ENCODE measurements at regions not wholly inside any gene's neighbourhood (a gene's known extent, or its start where the extent isn't known, plus 50 kb on each side); places are given as distances from the start of the nearest gene placed in this dataset.

- POLR2A ChIA-PET (ENCODE audit: unreplicated experiment) = no interaction called here
- intact Hi-C loops (cut with micrococcal nuclease; ENCODE audit: unreplicated experiment) = no loop called here
Measured at GRCh38 chr17:22469101-22469880, 777.0 kb downstream of the KCNJ18 start.

GRCh38 chr17:22469941-22470340 is 777.6 kb downstream of the KCNJ18 start:
- Histone ChIP-seq H3K9me2 (ENCODE audit: insufficient read depth) (no peaks in the 10 kb centered on the region), H3F3A (ENCODE audit: insufficient read depth, low read depth) (no peaks in the 10 kb centered on the region), H2AFZ (no peak overlapping the region), H3K4me3 (no peak overlapping the region), H4K20me1 (ENCODE audit: insufficient read depth) (no peaks in the 10 kb centered on the region), H3K27me3 (ENCODE audit: insufficient read depth, low read depth) (peaks cover 2% of the 10 kb centered on the region; the same call in 1 of the 2 replicates), H3K4me2 (no peak overlapping the region), H3K4me1 (replicated peaks; ENCODE audit: insufficient read depth) (no peaks in the 10 kb centered on the region), H3K36me3 (ENCODE audit: low read depth) (no peaks in the 10 kb centered on the region), H3K9me3 (ENCODE audit: insufficient read depth, low read depth) (no peaks in the 10 kb centered on the region), H3K27ac (no peak overlapping the region), H3K79me2 (ENCODE audit: low read depth) (no peaks in the 10 kb centered on the region)
- no TSS peak for BruUV-seq (replicated peaks)
- DNase-seq = no peak
- POLR2A ChIA-PET (ENCODE audit: unreplicated experiment) = no interaction called here
- TF ChIP-seq EZH2 (IDR thresholded peaks at IDR 0.05; ENCODE audit: low read depth) = no peak
- TF ChIP-seq, protein P1, sequence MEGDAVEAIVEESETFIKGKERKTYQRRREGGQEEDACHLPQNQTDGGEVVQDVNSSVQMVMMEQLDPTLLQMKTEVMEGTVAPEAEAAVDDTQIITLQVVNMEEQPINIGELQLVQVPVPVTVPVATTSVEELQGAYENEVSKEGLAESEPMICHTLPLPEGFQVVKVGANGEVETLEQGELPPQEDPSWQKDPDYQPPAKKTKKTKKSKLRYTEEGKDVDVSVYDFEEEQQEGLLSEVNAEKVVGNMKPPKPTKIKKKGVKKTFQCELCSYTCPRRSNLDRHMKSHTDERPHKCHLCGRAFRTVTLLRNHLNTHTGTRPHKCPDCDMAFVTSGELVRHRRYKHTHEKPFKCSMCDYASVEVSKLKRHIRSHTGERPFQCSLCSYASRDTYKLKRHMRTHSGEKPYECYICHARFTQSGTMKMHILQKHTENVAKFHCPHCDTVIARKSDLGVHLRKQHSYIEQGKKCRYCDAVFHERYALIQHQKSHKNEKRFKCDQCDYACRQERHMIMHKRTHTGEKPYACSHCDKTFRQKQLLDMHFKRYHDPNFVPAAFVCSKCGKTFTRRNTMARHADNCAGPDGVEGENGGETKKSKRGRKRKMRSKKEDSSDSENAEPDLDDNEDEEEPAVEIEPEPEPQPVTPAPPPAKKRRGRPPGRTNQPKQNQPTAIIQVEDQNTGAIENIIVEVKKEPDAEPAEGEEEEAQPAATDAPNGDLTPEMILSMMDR (conservative IDR thresholded peaks at IDR 0.05) = no peak
- CTCF ChIA-PET = no interaction called here
- intact Hi-C loops (cut with micrococcal nuclease; ENCODE audit: unreplicated experiment) = no loop called here

More at GRCh38 chr17:22469101-22469880, 777.0 kb downstream of the KCNJ18 start:
- no peaks in the 10 kb centered on the region for H4K20me1 ChIP-seq (ENCODE audit: insufficient read depth)
- no peaks in the 10 kb centered on the region for H3K9me2 ChIP-seq (ENCODE audit: insufficient read depth)
- H3K27ac ChIP-seq = no peak overlapping the region
- BruUV-seq (replicated peaks) = no TSS peak
- H2AFZ ChIP-seq = no peak overlapping the region
- H3K79me2 ChIP-seq (ENCODE audit: low read depth) = no peaks in the 10 kb centered on the region
- no peak overlapping the region for H3K4me3 ChIP-seq
- TF ChIP-seq, protein P1 (conservative IDR thresholded peaks at IDR 0.05) = no peak
- TF ChIP-seq EZH2 (IDR thresholded peaks at IDR 0.05; ENCODE audit: low read depth) = no peak
- H3K27me3 ChIP-seq (ENCODE audit: insufficient read depth, low read depth) = peaks cover 2% of the 10 kb centered on the region; the same call in 1 of the 2 replicates
- no peaks in the 10 kb centered on the region for H3F3A ChIP-seq (ENCODE audit: insufficient read depth, low read depth)
- H3K4me1 ChIP-seq (replicated peaks; ENCODE audit: insufficient read depth) = no peaks in the 10 kb centered on the region
- CTCF ChIA-PET = no interaction called here
- no peaks in the 10 kb centered on the region for H3K36me3 ChIP-seq (ENCODE audit: low read depth)
- no peak for DNase-seq
- no peaks in the 10 kb centered on the region for H3K9me3 ChIP-seq (ENCODE audit: insufficient read depth, low read depth)
- H3K4me2 ChIP-seq = no peak overlapping the region

DNA sequence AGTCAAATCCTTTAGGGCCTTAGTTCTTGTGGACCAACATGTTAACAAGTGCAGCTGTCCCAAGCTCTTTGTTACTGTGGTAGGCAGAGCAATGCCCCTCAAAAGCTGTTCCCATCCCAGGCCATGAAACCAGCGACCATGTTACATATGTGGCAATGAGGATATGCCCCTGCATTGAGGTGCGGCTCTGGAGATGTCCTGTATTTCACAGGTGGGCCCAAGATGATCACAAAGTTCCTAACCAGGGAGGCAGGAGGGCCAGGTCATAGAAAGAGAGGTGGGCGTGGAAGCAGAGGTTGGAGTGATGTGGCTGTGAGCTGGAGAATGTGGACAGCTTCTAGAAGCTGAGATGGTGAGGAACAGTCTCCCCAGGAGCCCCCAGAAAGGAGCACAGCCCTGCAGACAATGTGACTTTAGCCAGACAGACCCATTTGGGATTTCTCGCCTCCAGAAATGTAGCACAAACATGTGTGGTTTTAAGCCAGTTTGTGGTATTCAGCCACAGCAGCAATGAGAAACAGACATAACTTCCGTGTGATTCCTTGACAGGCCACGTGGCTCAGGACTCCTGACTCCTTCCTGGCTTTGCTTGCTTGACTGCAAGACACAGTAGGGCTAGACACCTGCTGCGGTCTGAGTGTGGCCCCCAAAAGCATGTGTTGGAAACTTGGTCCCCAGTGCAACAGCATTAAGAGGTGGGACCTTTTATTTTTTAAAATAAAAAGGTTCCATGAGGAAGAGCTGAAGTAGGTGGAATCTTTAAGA is 778.3 kb downstream of the KCNJ18 start:
- H3K9me2 ChIP-seq (ENCODE audit: insufficient read depth) = no peaks in the 10 kb centered on the region
- no peak overlapping the region for H3K4me3 ChIP-seq
- H3K27me3 ChIP-seq (ENCODE audit: insufficient read depth, low read depth) = peaks cover under 1% of the 10 kb centered on the region; the same call in 1 of the 2 replicates
- ChIA-PET CTCF (no interaction called here), POLR2A (ENCODE audit: unreplicated experiment) (no interaction called here)
- DNase-seq = no peak
- no peaks in the 10 kb centered on the region for H3F3A ChIP-seq (ENCODE audit: insufficient read depth, low read depth)
- H3K4me2 ChIP-seq = no peak overlapping the region
- H4K20me1 ChIP-seq (ENCODE audit: insufficient read depth) = no peaks in the 10 kb centered on the region
- TF ChIP-seq, protein P1 (conservative IDR thresholded peaks at IDR 0.05) = no peak
- TF ChIP-seq EZH2 (IDR thresholded peaks at IDR 0.05; ENCODE audit: low read depth) = no peak
- no peak overlapping the region for H2AFZ ChIP-seq
- H3K9me3 ChIP-seq (ENCODE audit: insufficient read depth, low read depth) = no peaks in the 10 kb centered on the region
- H3K36me3 ChIP-seq (ENCODE audit: low read depth) = no peaks in the 10 kb centered on the region
- no peaks in the 10 kb centered on the region for H3K4me1 ChIP-seq (replicated peaks; ENCODE audit: insufficient read depth)
- H3K27ac ChIP-seq = no peak overlapping the region
- no peaks in the 10 kb centered on the region for H3K79me2 ChIP-seq (ENCODE audit: low read depth)
- intact Hi-C loops (cut with micrococcal nuclease; ENCODE audit: unreplicated experiment) = no loop called here
- no TSS peak for BruUV-seq (replicated peaks)
